ENCODE measurements at regions not wholly inside any gene's neighbourhood (a gene's known extent, or its start where the extent isn't known, plus 50 kb on each side); places are given as distances from the start of the nearest gene placed in this dataset.

GRCh38 chr2:138193416-138194213 is 229.3 kb downstream of the HNMT start:
- Histone ChIP-seq H3K27me3 (ENCODE audit: insufficient read depth, low read length, poor library complexity) (no peaks in the 10 kb centered on the region), H3K27ac (ENCODE audit: low read length) (no peak overlapping the region), H4K20me1 (ENCODE audit: insufficient read depth, low read length) (no peaks in the 10 kb centered on the region), H3K79me2 (ENCODE audit: insufficient read depth, low read length) (no peaks in the 10 kb centered on the region), H3K4me3 (ENCODE audit: low read depth in 1 of 2, low read length in 2 of 2) (no peak overlapping the region), H2AFZ (ENCODE audit: low read depth, low read length) (no peak overlapping the region), H3K9ac (ENCODE audit: low read depth, low read length) (no peak overlapping the region), H3K4me2 (ENCODE audit: insufficient read depth, low read length) (no peak overlapping the region), H3K9me3 (ENCODE audit: insufficient read depth, low read length, severe bottlenecking) (no peaks in the 10 kb centered on the region), H3K4me1 (ENCODE audit: insufficient read depth, low read length) (no peaks in the 10 kb centered on the region), H3K36me3 (ENCODE audit: insufficient read depth, low read length) (no peaks in the 10 kb centered on the region)
- no peak for ATAC-seq (ENCODE audit: insufficient read depth, low read depth)
- DNase-seq, result no peak
- no peak for TF ChIP-seq CTCF (IDR thresholded peaks at IDR 0.05; ENCODE audit: borderline replicate concordance, extremely low read depth, low read length, poor library complexity, severe bottlenecking)
- TF ChIP-seq EZH2 (IDR thresholded peaks at IDR 0.05; ENCODE audit: borderline replicate concordance, low read depth, low read length, severe bottlenecking), result no peak

GRCh38 chr2:138201286-138201685 is 237.0 kb downstream of the HNMT start:
- Histone ChIP-seq H3K27ac (ENCODE audit: low read length) (no peak overlapping the region), H4K20me1 (ENCODE audit: insufficient read depth, low read length) (no peaks in the 10 kb centered on the region), H3K36me3 (ENCODE audit: insufficient read depth, low read length) (no peaks in the 10 kb centered on the region), H3K4me3 (ENCODE audit: low read depth in 1 of 2, low read length in 2 of 2) (no peak overlapping the region), H3K27me3 (ENCODE audit: insufficient read depth, low read length, poor library complexity) (no peaks in the 10 kb centered on the region), H3K79me2 (ENCODE audit: insufficient read depth, low read length) (no peaks in the 10 kb centered on the region), H3K4me2 (ENCODE audit: insufficient read depth, low read length) (no peak overlapping the region), H3K9ac (ENCODE audit: low read depth, low read length) (no peak overlapping the region), H2AFZ (ENCODE audit: low read depth, low read length) (no peak overlapping the region), H3K4me1 (ENCODE audit: insufficient read depth, low read length) (no peaks in the 10 kb centered on the region), H3K9me3 (ENCODE audit: insufficient read depth, low read length, severe bottlenecking) (no peaks in the 10 kb centered on the region)
- no peak for DNase-seq
- no peak for TF ChIP-seq CTCF (IDR thresholded peaks at IDR 0.05; ENCODE audit: borderline replicate concordance, extremely low read depth, low read length, poor library complexity, severe bottlenecking)
- no peak for TF ChIP-seq EZH2 (IDR thresholded peaks at IDR 0.05; ENCODE audit: borderline replicate concordance, low read depth, low read length, severe bottlenecking)
- ATAC-seq (ENCODE audit: insufficient read depth, low read depth), result no peak

DNA sequence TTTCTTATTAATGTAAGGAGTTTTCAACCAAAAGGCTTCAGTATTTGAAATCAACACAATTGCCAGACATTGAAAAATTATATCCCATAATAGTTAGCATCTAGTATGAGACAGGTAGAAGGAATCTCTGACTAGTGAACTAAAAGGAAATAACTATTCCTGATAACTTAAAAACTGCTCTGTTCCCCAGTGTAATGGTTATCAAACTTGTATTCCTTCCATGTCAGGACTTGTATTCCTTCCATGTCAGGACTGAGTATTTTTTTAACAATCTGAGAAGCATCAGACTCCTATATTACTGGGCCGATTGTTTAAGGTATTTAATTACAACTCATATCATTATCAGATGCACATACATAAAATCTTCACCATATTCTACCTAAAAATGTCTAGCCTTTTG is 238.5 kb downstream of the HNMT start:
- H3K9ac ChIP-seq (ENCODE audit: low read depth, low read length), result no peak overlapping the region
- H3K4me2 ChIP-seq (ENCODE audit: insufficient read depth, low read length), result no peak overlapping the region
- no peaks in the 10 kb centered on the region for H3K36me3 ChIP-seq (ENCODE audit: insufficient read depth, low read length)
- ATAC-seq (ENCODE audit: insufficient read depth, low read depth) (no peak), DNase-seq (no peak)
- no peaks in the 10 kb centered on the region for H4K20me1 ChIP-seq (ENCODE audit: insufficient read depth, low read length)
- no peak overlapping the region for H2AFZ ChIP-seq (ENCODE audit: low read depth, low read length)
- no peak overlapping the region for H3K27ac ChIP-seq (ENCODE audit: low read length)
- no peaks in the 10 kb centered on the region for H3K79me2 ChIP-seq (ENCODE audit: insufficient read depth, low read length)
- no peaks in the 10 kb centered on the region for H3K4me1 ChIP-seq (ENCODE audit: insufficient read depth, low read length)
- no peak overlapping the region for H3K4me3 ChIP-seq (ENCODE audit: low read depth in 1 of 2, low read length in 2 of 2)
- TF ChIP-seq CTCF (IDR thresholded peaks at IDR 0.05; ENCODE audit: borderline replicate concordance, extremely low read depth, low read length, poor library complexity, severe bottlenecking) (no peak), EZH2 (IDR thresholded peaks at IDR 0.05; ENCODE audit: borderline replicate concordance, low read depth, low read length, severe bottlenecking) (no peak)
- no peaks in the 10 kb centered on the region for H3K9me3 ChIP-seq (ENCODE audit: insufficient read depth, low read length, severe bottlenecking)
- no peaks in the 10 kb centered on the region for H3K27me3 ChIP-seq (ENCODE audit: insufficient read depth, low read length, poor library complexity)
